ENCODE measurements at regions not wholly inside any gene's neighbourhood (a gene's known extent, or its start where the extent isn't known, plus 50 kb on each side); places are given as distances from the start of the nearest gene placed in this dataset.

GRCh38 chr2:215618145-215618544 is 182.3 kb upstream of the FN1 start:
- Histone ChIP-seq H3K27me3 (ENCODE audit: insufficient read depth, poor library complexity, severe bottlenecking) (no peaks in the 10 kb centered on the region), H3K9me3 (ENCODE audit: severe bottlenecking) (no peaks in the 10 kb centered on the region), H3K36me3 (ENCODE audit: low read depth) (no peaks in the 10 kb centered on the region), H3K27ac (ENCODE audit: poor library complexity, severe bottlenecking) (peak overlapping the region; percentile 31), H3K4me1 (ENCODE audit: insufficient read depth, poor library complexity, severe bottlenecking) (peaks cover 14% of the 10 kb centered on the region), H3K4me3 (ENCODE audit: severe bottlenecking) (no peak overlapping the region)
- no peak for ATAC-seq (ENCODE audit: low read depth)
- no peak for TF ChIP-seq CTCF (IDR thresholded peaks at IDR 0.05; ENCODE audit: poor library complexity, severe bottlenecking)
- no peak for DNase-seq (ENCODE audit: low spot score)

- DNase-seq (ENCODE audit: low spot score) (no peak), ATAC-seq (ENCODE audit: low read depth) (no peak)
- Histone ChIP-seq H3K9me3 (ENCODE audit: severe bottlenecking) (no peaks in the 10 kb centered on the region), H3K27ac (ENCODE audit: poor library complexity, severe bottlenecking) (no peak overlapping the region), H3K4me3 (ENCODE audit: severe bottlenecking) (no peak overlapping the region), H3K4me1 (ENCODE audit: insufficient read depth, poor library complexity, severe bottlenecking) (peaks cover 14% of the 10 kb centered on the region), H3K36me3 (ENCODE audit: low read depth) (no peaks in the 10 kb centered on the region), H3K27me3 (ENCODE audit: insufficient read depth, poor library complexity, severe bottlenecking) (no peaks in the 10 kb centered on the region)
- TF ChIP-seq CTCF (IDR thresholded peaks at IDR 0.05; ENCODE audit: poor library complexity, severe bottlenecking): no peak
Measured at GRCh38 chr2:215617060-215617824, 181.4 kb upstream of the FN1 start.

GRCh38 chr2:215615803-215616174 is 179.9 kb upstream of the FN1 start:
- Histone ChIP-seq H3K27me3 (ENCODE audit: insufficient read depth, poor library complexity, severe bottlenecking) (no peaks in the 10 kb centered on the region), H3K9me3 (ENCODE audit: severe bottlenecking) (no peaks in the 10 kb centered on the region), H3K27ac (ENCODE audit: poor library complexity, severe bottlenecking) (no peak overlapping the region), H3K36me3 (ENCODE audit: low read depth) (no peaks in the 10 kb centered on the region), H3K4me1 (ENCODE audit: insufficient read depth, poor library complexity, severe bottlenecking) (peaks cover 14% of the 10 kb centered on the region), H3K4me3 (ENCODE audit: severe bottlenecking) (no peak overlapping the region)
- no peak for TF ChIP-seq CTCF (IDR thresholded peaks at IDR 0.05; ENCODE audit: poor library complexity, severe bottlenecking)
- DNase-seq (ENCODE audit: low spot score): no peak
- no peak for ATAC-seq (ENCODE audit: low read depth)

GRCh38 chr2:215615067-215615802 is 179.4 kb upstream of the FN1 start:
- Histone ChIP-seq H3K27me3 (ENCODE audit: insufficient read depth, poor library complexity, severe bottlenecking) (no peaks in the 10 kb centered on the region), H3K27ac (ENCODE audit: poor library complexity, severe bottlenecking) (no peak overlapping the region), H3K36me3 (ENCODE audit: low read depth) (no peaks in the 10 kb centered on the region), H3K4me3 (ENCODE audit: severe bottlenecking) (no peak overlapping the region), H3K9me3 (ENCODE audit: severe bottlenecking) (no peaks in the 10 kb centered on the region), H3K4me1 (ENCODE audit: insufficient read depth, poor library complexity, severe bottlenecking) (peaks cover 14% of the 10 kb centered on the region)
- ATAC-seq (ENCODE audit: low read depth) (no peak), DNase-seq (ENCODE audit: low spot score) (no peak)
- no peak for TF ChIP-seq CTCF (IDR thresholded peaks at IDR 0.05; ENCODE audit: poor library complexity, severe bottlenecking)

- H3K4me3 ChIP-seq (ENCODE audit: severe bottlenecking): no peak overlapping the region
Measured at GRCh38 chr2:215614296-215614695, 178.4 kb upstream of the FN1 start.

More at GRCh38 chr2:215614296-215614695, 178.4 kb upstream of the FN1 start:
- H3K36me3 ChIP-seq (ENCODE audit: low read depth): no peaks in the 10 kb centered on the region
- DNase-seq (ENCODE audit: low spot score) (no peak), ATAC-seq (ENCODE audit: low read depth) (no peak)
- no peaks in the 10 kb centered on the region for H3K9me3 ChIP-seq (ENCODE audit: severe bottlenecking)
- H3K27ac ChIP-seq (ENCODE audit: poor library complexity, severe bottlenecking): no peak overlapping the region
- no peak for TF ChIP-seq CTCF (IDR thresholded peaks at IDR 0.05; ENCODE audit: poor library complexity, severe bottlenecking)
- H3K27me3 ChIP-seq (ENCODE audit: insufficient read depth, poor library complexity, severe bottlenecking): no peaks in the 10 kb centered on the region
- peaks cover 15% of the 10 kb centered on the region for H3K4me1 ChIP-seq (ENCODE audit: insufficient read depth, poor library complexity, severe bottlenecking)

Measured in RWPE2 (cell line).